HepG2 (cell line): ENCODE measurements at regions not wholly inside any gene's neighbourhood (a gene's known extent, or its start where the extent isn't known, plus 50 kb on each side); places are given as distances from the start of the nearest gene placed in this dataset.

Experiments used
- ATAC-seq: fragments of 200-7000 bp; cut with Tn5 transposase; 3 replicates; pipeline ENCODE4 v1.9.1; 2020; ENCODE audit warnings: mild to moderate bottlenecking, moderate library complexity
- BruUV-seq: library from RNA; stranded (reverse); fragments of 400-500 nt; replicated peaks from 2 replicates; lab custom pipeline; 2021; lab: Mats Ljungman, UMichigan
- CTCF ChIA-PET: fragments of 300-600 bp; formaldehyde crosslinking; extraction: SDS; loops from one replicate; lab custom pipeline; 2021; ENCODE audit warnings: low total read pairs, inconsistent platforms, low intra/inter-chr PET ratio; lab: Yijun Ruan, JAX
- POLR2A ChIA-PET: fragments of 350-600 bp; sonication (Branson Sonifier 250); formaldehyde crosslinking; loops from one replicate; lab custom pipeline; 2020; ENCODE audit warnings: antibody characterized with exemption, inconsistent platforms; lab: Yijun Ruan, JAX
- DNase-seq: peaks from one replicate; pipeline ENCODE4 v3.0.0-alpha.2; 2015; ENCODE audit warnings: low spot score
- FAIRE-seq: peaks from 3 replicates; lab custom pipeline; 2011; peaks lifted over from hg19 to GRCh38; lab: Jason Lieb, UNC
- H2AFZ ChIP-seq: one replicate; pipeline ENCODE4 v1.6.1; 2011; ENCODE audit warnings: low read length, inconsistent platforms
- H3K27ac ChIP-seq: fragments of 300-600 bp; 3 replicates; pipeline ENCODE4 v1.8.0; 2011; ENCODE audit warnings: mixed run types, mild to moderate bottlenecking, mixed read lengths, low read length, inconsistent platforms; ENCODE audit not compliant: insufficient read depth; ENCODE audit errors: extremely low read length
- H3K27me3 ChIP-seq, 2 experiments: fragments of 200-600 bp in 1 of 2; 2 replicates in 1 of 2; 3 replicates in 1 of 2; pipeline versions ENCODE4 v1.6.0 to v1.8.0; 2011; ENCODE audit warnings: low read length in 2 of 2, mild to moderate bottlenecking in 2 of 2, moderate library complexity in 2 of 2, inconsistent platforms in 1 of 2; ENCODE audit not compliant: insufficient read depth in 2 of 2, control insufficient read depth in 1 of 2
- H3K36me3 ChIP-seq, 2 experiments: fragments of 200-600 bp in 1 of 2; replicated peaks in 1 of 2; 2 replicates in 1 of 2; 3 replicates in 1 of 2; pipeline versions ENCODE4 v1.5.1 to v1.8.0; 2011; ENCODE audit warnings: low read length in 2 of 2, inconsistent platforms in 1 of 2; ENCODE audit not compliant: insufficient read depth in 2 of 2, control insufficient read depth in 1 of 2
- H3K4me1 ChIP-seq: 2 replicates; pipeline ENCODE4 v1.5.1; 2012; ENCODE audit warnings: low read length, inconsistent platforms; ENCODE audit not compliant: insufficient read depth
- H3K4me2 ChIP-seq: 2 replicates; pipeline ENCODE4 v1.6.0; 2011; ENCODE audit warnings: low read depth, low read length, inconsistent platforms
- H3K4me3 ChIP-seq, 3 experiments: fragments of 200-600 bp in 1 of 3; sonication (generic), shearing (Covaris generic) in 1 of 3; replicated peaks in 1 of 3; 2 replicates each; pipeline ENCODE4 v1.5.1; 2011 to 2016; ENCODE audit warnings: low read length in 3 of 3, inconsistent platforms in 2 of 3, low read depth in 2 of 3, mild to moderate bottlenecking in 2 of 3, control low read depth in 1 of 3, mixed read lengths in 1 of 3; ENCODE audit not compliant: insufficient read depth in 1 of 3
- H3K79me2 ChIP-seq: one replicate; pipeline ENCODE4 v1.6.1; 2011; ENCODE audit warnings: low read length, inconsistent platforms; ENCODE audit not compliant: insufficient read depth
- H3K9ac ChIP-seq: 2 replicates; pipeline ENCODE4 v1.6.0; 2011; ENCODE audit warnings: mild to moderate bottlenecking, low read depth, low read length, inconsistent platforms; ENCODE audit not compliant: insufficient read depth
- H3K9me3 ChIP-seq: 2 replicates; pipeline ENCODE4 v1.5.1; 2012; ENCODE audit warnings: mild to moderate bottlenecking, low read length
- H4K20me1 ChIP-seq: 2 replicates; pipeline ENCODE4 v1.6.0; 2011; ENCODE audit warnings: inconsistent platforms, mild to moderate bottlenecking, low read length, moderate library complexity; ENCODE audit not compliant: insufficient read depth
- BRD4 ChIP-seq: sonication (generic); formaldehyde crosslinking; IDR thresholded peaks from 2 replicates; pipeline ENCODE4 v1.4.0; 2020; ENCODE audit warnings: missing genetic modification reagents
- DBP ChIP-seq: sonication (generic); formaldehyde crosslinking; IDR thresholded peaks from 2 replicates; pipeline ENCODE4 v1.4.0; 2020; ENCODE audit warnings: missing genetic modification reagents; ENCODE audit errors: not compliant biosample characterization
- ELF4 ChIP-seq: sonication (generic); formaldehyde crosslinking; IDR thresholded peaks from 2 replicates; pipeline ENCODE4 v1.5.0; 2020; ENCODE audit warnings: missing genetic modification reagents, mild to moderate bottlenecking, moderate library complexity, borderline replicate concordance
- GTF2F1 ChIP-seq: fragments of 150-350 bp; IDR thresholded peaks from 2 replicates; pipeline ENCODE4 v1.6.1; 2014; ENCODE audit warnings: low read length
- HMGXB4 ChIP-seq, 2 experiments: sonication (generic) in 1 of 2; formaldehyde crosslinking in 1 of 2; IDR thresholded peaks; 2 replicates each; pipeline versions ENCODE4 v1.4.0 to v1.6.1; 2018 to 2020; ENCODE audit warnings: missing genetic modification reagents in 2 of 2, borderline replicate concordance in 1 of 2, low read depth in 1 of 2, mild to moderate bottlenecking in 1 of 2, missing biosample characterization in 1 of 2
- HNF1B ChIP-seq: sonication (generic); formaldehyde crosslinking; IDR thresholded peaks from 2 replicates; pipeline ENCODE4 v1.5.1; 2020; ENCODE audit warnings: mild to moderate bottlenecking, moderate library complexity, missing genetic modification reagents
- MATR3 ChIP-seq: sonication (generic); formaldehyde crosslinking; IDR thresholded peaks from 2 replicates; pipeline ENCODE4 v1.4.0; 2020; ENCODE audit warnings: missing genetic modification reagents
- MXD4 ChIP-seq: IDR thresholded peaks from 2 replicates; pipeline ENCODE4 v1.6.1; 2016; ENCODE audit warnings: mild to moderate bottlenecking, missing biosample characterization, missing genetic modification reagents
- NFYC ChIP-seq: IDR thresholded peaks from 2 replicates; pipeline ENCODE4 v1.6.1; 2016; ENCODE audit warnings: missing genetic modification reagents, missing compliant biosample characterization
- ZNF670 ChIP-seq: sonication (generic); formaldehyde crosslinking; IDR thresholded peaks from 2 replicates; pipeline ENCODE4 v1.8.0; 2022; ENCODE audit warnings: mild to moderate bottlenecking, missing genetic modification reagents, borderline replicate concordance
- ZSCAN9 ChIP-seq: IDR thresholded peaks from 2 replicates; pipeline ENCODE4 v1.6.1; 2016; ENCODE audit warnings: borderline replicate concordance
- WGBS: methylation state at CpG from one replicate; pipeline ENCODE4 v1.1.6; 2017; ENCODE audit warnings: low lambda C conversion rate; 5-methylcytosine and 5-hydroxymethylcytosine counted together
- in situ Hi-C: cut with HindIII; loops from 2 replicates; pipeline ENCODE4 v1.10.0; 2017; ENCODE audit warnings: low pct_unique_long_range_greater_than_20kb; ENCODE audit not compliant: extremely low pct_ligation_motif_present
- intact Hi-C: fragments of 100-400 bp; cut with micrococcal nuclease; formaldehyde crosslinking; loops from one replicate; pipeline ENCODE4 v1.10.0; 2022; ENCODE audit not compliant: unreplicated experiment
- TF ChIP-seq, protein P1 (sequence below): sonication (generic); formaldehyde crosslinking; IDR thresholded peaks from 2 replicates; pipeline ENCODE4 v1.4.0; 2020; ENCODE audit warnings: low read depth, missing genetic modification reagents

GRCh38 chrX:93120805-93121204 is 552.6 kb downstream of the NAP1L3 start:
- no TSS peak for BruUV-seq
- no peak overlapping the region for H3K9ac ChIP-seq
- ChIA-PET POLR2A (no interaction called here), CTCF (no interaction called here)
- WGBS: 0% methylated on average over 3 of the region's 3 CpGs
- H3K27ac ChIP-seq: no peak overlapping the region
- no peaks in the 10 kb centered on the region for H3K79me2 ChIP-seq
- intact Hi-C loops (no loop called here), in situ Hi-C loops (no loop called here)
- no peak overlapping the region for H2AFZ ChIP-seq
- H3K4me3 ChIP-seq: no peak overlapping the region
- no peak for ATAC-seq
- no peaks in the 10 kb centered on the region for H4K20me1 ChIP-seq
- peaks cover 21% of the 10 kb centered on the region for H3K9me3 ChIP-seq
- TF ChIP-seq BRD4 (CRISPR knock-in tag) (no peak), HMGXB4 (CRISPR knock-in tag; IDR thresholded peaks at IDR 0.05; ENCODE audit: borderline replicate concordance in 1 of 2, low read depth in 1 of 2) (no peak), ZSCAN9 (CRISPR knock-in tag) (no peak), ELF4 (no peak), DBP (CRISPR knock-in tag) (no peak), MXD4 (CRISPR knock-in tag) (no peak), NFYC (CRISPR knock-in tag) (no peak), HNF1B (CRISPR knock-in tag) (no peak), MATR3 (CRISPR knock-in tag) (no peak), ZNF670 (CRISPR knock-in tag) (no peak), GTF2F1 (no peak)
- TF ChIP-seq, protein P1, sequence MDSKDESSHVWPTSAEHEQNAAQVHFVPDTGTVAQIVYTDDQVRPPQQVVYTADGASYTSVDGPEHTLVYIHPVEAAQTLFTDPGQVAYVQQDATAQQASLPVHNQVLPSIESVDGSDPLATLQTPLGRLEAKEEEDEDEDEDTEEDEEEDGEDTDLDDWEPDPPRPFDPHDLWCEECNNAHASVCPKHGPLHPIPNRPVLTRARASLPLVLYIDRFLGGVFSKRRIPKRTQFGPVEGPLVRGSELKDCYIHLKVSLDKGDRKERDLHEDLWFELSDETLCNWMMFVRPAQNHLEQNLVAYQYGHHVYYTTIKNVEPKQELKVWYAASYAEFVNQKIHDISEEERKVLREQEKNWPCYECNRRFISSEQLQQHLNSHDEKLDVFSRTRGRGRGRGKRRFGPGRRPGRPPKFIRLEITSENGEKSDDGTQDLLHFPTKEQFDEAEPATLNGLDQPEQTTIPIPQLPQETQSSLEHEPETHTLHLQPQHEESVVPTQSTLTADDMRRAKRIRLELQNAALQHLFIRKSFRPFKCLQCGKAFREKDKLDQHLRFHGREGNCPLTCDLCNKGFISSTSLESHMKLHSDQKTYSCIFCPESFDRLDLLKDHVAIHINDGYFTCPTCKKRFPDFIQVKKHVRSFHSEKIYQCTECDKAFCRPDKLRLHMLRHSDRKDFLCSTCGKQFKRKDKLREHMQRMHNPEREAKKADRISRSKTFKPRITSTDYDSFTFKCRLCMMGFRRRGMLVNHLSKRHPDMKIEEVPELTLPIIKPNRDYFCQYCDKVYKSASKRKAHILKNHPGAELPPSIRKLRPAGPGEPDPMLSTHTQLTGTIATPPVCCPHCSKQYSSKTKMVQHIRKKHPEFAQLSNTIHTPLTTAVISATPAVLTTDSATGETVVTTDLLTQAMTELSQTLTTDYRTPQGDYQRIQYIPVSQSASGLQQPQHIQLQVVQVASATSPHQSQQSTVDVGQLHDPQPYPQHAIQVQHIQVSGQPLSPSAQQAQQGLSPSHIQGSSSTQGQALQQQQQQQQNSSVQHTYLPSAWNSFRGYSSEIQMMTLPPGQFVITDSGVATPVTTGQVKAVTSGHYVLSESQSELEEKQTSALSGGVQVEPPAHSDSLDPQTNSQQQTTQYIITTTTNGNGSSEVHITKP (CRISPR knock-in tag): no peak
- no peak for DNase-seq
- FAIRE-seq: no peak
- no peaks in the 10 kb centered on the region for H3K4me1 ChIP-seq
- no peaks in the 10 kb centered on the region for H3K36me3 ChIP-seq
- H3K27me3 ChIP-seq: no peaks in the 10 kb centered on the region
- no peak overlapping the region for H3K4me2 ChIP-seq
